GM12892 (cell line): ENCODE measurements at regions not wholly inside any gene's neighbourhood (a gene's known extent, or its start where the extent isn't known, plus 50 kb on each side); places are given as distances from the start of the nearest gene placed in this dataset.

Experiments used
- POLR2A ChIP-seq: IDR thresholded peaks from 2 replicates; pipeline ENCODE4 v1.6.1; 2011; ENCODE audit warnings: low read depth, low read length, control low read depth
- POLR2AphosphoS5 ChIP-seq: IDR thresholded peaks from 2 replicates; pipeline ENCODE4 v1.6.1; 2011; ENCODE audit warnings: low read depth, low read length, control low read depth
- TAF1 ChIP-seq: IDR thresholded peaks from 2 replicates; pipeline ENCODE4 v1.6.1; 2011; ENCODE audit warnings: low read depth, mild to moderate bottlenecking, control low read depth, low read length, borderline replicate concordance

DNA sequence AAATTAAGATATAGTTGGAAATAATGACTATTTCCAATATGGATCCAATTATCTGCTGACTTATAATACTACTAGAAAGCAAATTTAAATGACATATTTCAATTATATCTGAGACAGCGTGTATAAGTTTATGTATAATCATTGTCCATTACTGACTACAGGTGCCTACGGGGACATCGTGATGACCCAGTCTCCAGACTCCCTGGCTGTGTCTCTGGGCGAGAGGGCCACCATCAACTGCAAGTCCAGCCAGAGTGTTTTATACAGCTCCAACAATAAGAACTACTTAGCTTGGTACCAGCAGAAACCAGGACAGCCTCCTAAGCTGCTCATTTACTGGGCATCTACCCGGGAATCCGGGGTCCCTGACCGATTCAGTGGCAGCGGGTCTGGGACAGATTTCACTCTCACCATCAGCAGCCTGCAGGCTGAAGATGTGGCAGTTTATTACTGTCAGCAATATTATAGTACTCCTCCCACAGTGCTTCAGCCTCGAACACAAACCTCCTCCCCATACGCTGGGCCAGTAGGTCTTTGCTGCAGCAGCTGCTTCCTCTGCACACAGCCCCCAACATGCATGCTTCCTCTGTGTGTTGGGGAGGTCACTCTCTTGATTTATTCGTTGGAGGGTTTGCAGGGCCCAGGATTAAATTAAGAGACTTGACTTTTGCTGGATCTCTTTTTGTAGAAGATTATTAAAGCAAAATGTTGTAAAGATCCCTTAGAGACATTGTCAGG lies 194.4 kb downstream of the RPIA start:
- no peak for TF ChIP-seq TAF1
- TF ChIP-seq POLR2A = no peak
- no peak for TF ChIP-seq POLR2AphosphoS5
